H9 (cell line): ENCODE measurements at regions not wholly inside any gene's neighbourhood (a gene's known extent, or its start where the extent isn't known, plus 50 kb on each side); places are given as distances from the start of the nearest gene placed in this dataset.

Experiments used
- DNase-seq: peaks from one replicate; pipeline ENCODE4 v3.0.0-alpha.2; 2017
- H2AFZ ChIP-seq: one replicate; pipeline ENCODE4 v1.6.1; 2013; ENCODE audit warnings: mild to moderate bottlenecking, low read length, control low read depth, moderate library complexity
- H2AK5ac ChIP-seq: 2 replicates; pipeline ENCODE4 v1.6.1; 2013; ENCODE audit warnings: low read length, control low read depth, mixed read lengths; ENCODE audit not compliant: insufficient read length
- H2BK120ac ChIP-seq: one replicate; pipeline ENCODE4 v1.6.1; 2013; ENCODE audit warnings: low read depth, mild to moderate bottlenecking, low read length, control low read depth, inconsistent platforms; ENCODE audit not compliant: poor library complexity, severe bottlenecking
- H2BK12ac ChIP-seq: 2 replicates; pipeline ENCODE4 v1.6.1; 2013; ENCODE audit warnings: low read length, control low read depth, mixed read lengths, low read depth; ENCODE audit not compliant: insufficient read length
- H2BK15ac ChIP-seq: 2 replicates; pipeline ENCODE4 v1.6.1; 2013; ENCODE audit warnings: low read depth, low read length, control low read depth
- H2BK20ac ChIP-seq: one replicate; pipeline ENCODE4 v1.6.1; 2013; ENCODE audit warnings: low read depth, mild to moderate bottlenecking, low read length, control low read depth, inconsistent platforms; ENCODE audit not compliant: poor library complexity, severe bottlenecking
- H2BK5ac ChIP-seq: 2 replicates; pipeline ENCODE4 v1.6.1; 2013; ENCODE audit warnings: low read length, control low read depth, mixed read lengths; ENCODE audit not compliant: insufficient read length
- H3K14ac ChIP-seq: 2 replicates; pipeline ENCODE4 v1.6.1; 2013; ENCODE audit warnings: low read length, control low read depth; ENCODE audit not compliant: insufficient read depth
- H3K18ac ChIP-seq: 2 replicates; pipeline ENCODE4 v1.6.1; 2013; ENCODE audit warnings: low read depth, mild to moderate bottlenecking, mixed read lengths, low read length, control low read depth; ENCODE audit not compliant: insufficient read length
- H3K23ac ChIP-seq: 2 replicates; pipeline ENCODE4 v1.6.1; 2013; ENCODE audit warnings: low read length, control low read depth, mixed read lengths, low read depth; ENCODE audit not compliant: insufficient read length
- H3K23me2 ChIP-seq: 2 replicates; pipeline ENCODE4 v1.6.1; 2013; ENCODE audit warnings: low read depth, mild to moderate bottlenecking, mixed read lengths, low read length, control low read depth; ENCODE audit not compliant: insufficient read length, poor library complexity, severe bottlenecking
- H3K27ac ChIP-seq: 2 replicates; pipeline ENCODE4 v1.5.1; 2013; ENCODE audit warnings: low read length, control low read depth, mixed read lengths, low read depth; ENCODE audit not compliant: insufficient read length
- H3K27me3 ChIP-seq: 2 replicates; pipeline ENCODE4 v1.6.1; 2013; ENCODE audit warnings: low read length, control low read depth, inconsistent platforms; ENCODE audit not compliant: insufficient read depth
- H3K4ac ChIP-seq: 2 replicates; pipeline ENCODE4 v1.6.1; 2013; ENCODE audit warnings: low read depth, mild to moderate bottlenecking, control low read depth, inconsistent platforms, low read length, moderate library complexity
- H3K4me1 ChIP-seq: 2 replicates; pipeline ENCODE4 v1.6.1; 2013; ENCODE audit warnings: low read length, control low read depth, inconsistent platforms; ENCODE audit not compliant: insufficient read depth
- H3K4me2 ChIP-seq: 2 replicates; pipeline ENCODE4 v1.6.1; 2013; ENCODE audit warnings: low read length, control low read depth, mixed read lengths; ENCODE audit not compliant: insufficient read length, insufficient read depth
- H3K56ac ChIP-seq: 2 replicates; pipeline ENCODE4 v1.6.1; 2013; ENCODE audit warnings: low read depth, mild to moderate bottlenecking, mixed read lengths, low read length, control low read depth; ENCODE audit not compliant: insufficient read length
- H3K79me1 ChIP-seq: 2 replicates; pipeline ENCODE4 v1.6.1; 2013; ENCODE audit warnings: low read depth, mild to moderate bottlenecking, moderate library complexity, low read length, control low read depth, inconsistent platforms; ENCODE audit not compliant: insufficient read depth, poor library complexity, severe bottlenecking
- H3K79me2 ChIP-seq: 2 replicates; pipeline ENCODE4 v1.6.1; 2013; ENCODE audit warnings: low read length, control low read depth, inconsistent platforms; ENCODE audit not compliant: insufficient read depth
- H3K9ac ChIP-seq: 2 replicates; pipeline ENCODE4 v1.6.1; 2013; ENCODE audit warnings: low read length, control low read depth, mixed read lengths; ENCODE audit not compliant: insufficient read length; ENCODE audit errors: extremely low read depth
- H3K9me3 ChIP-seq: one replicate; pipeline ENCODE4 v1.6.1; 2013; ENCODE audit warnings: low read depth, low read length, inconsistent platforms; ENCODE audit not compliant: control insufficient read depth
- H3T11ph ChIP-seq: one replicate; pipeline ENCODE4 v1.6.1; 2013; ENCODE audit warnings: mild to moderate bottlenecking, low read length, control low read depth, inconsistent platforms
- H4K20me1 ChIP-seq: one replicate; pipeline ENCODE4 v1.6.1; 2013; ENCODE audit not compliant: control insufficient read depth, insufficient read length, insufficient read depth
- H4K5ac ChIP-seq: 2 replicates; pipeline ENCODE4 v1.6.1; 2013; ENCODE audit warnings: low read depth, mild to moderate bottlenecking, mixed read lengths, low read length, control low read depth; ENCODE audit not compliant: insufficient read length
- H4K8ac ChIP-seq: replicated peaks from 2 replicates; pipeline ENCODE4 v1.6.1; 2013; ENCODE audit warnings: low read length, control low read depth, mixed read lengths, low read depth; ENCODE audit not compliant: insufficient read length
- H4K91ac ChIP-seq: 2 replicates; pipeline ENCODE4 v1.6.1; 2013; ENCODE audit warnings: low read depth, mild to moderate bottlenecking, moderate library complexity, mixed read lengths, low read length, control low read depth; ENCODE audit not compliant: insufficient read length
- H3K27ac Mint-ChIP-seq, 3 experiments: 2 replicates in 2 of 3; 3 replicates in 1 of 3; pipeline ENCODE4 v1.8.0; 2020 to 2021; ENCODE audit warnings: mixed read lengths in 3 of 3, mild to moderate bottlenecking in 1 of 3, moderate library complexity in 1 of 3
- H3K27me3 Mint-ChIP-seq: 2 replicates; pipeline ENCODE4 v1.8.0; 2021; ENCODE audit warnings: low read depth, mild to moderate bottlenecking, moderate library complexity, mixed read lengths
- H3K36me3 Mint-ChIP-seq, 3 experiments: 2 replicates in 2 of 3; 3 replicates in 1 of 3; pipeline ENCODE4 v1.8.0; 2020 to 2021; ENCODE audit warnings: low read depth in 3 of 3, mixed read lengths in 3 of 3; ENCODE audit not compliant: insufficient read depth in 1 of 3
- H3K4me1 Mint-ChIP-seq, 2 experiments: 2 replicates each; pipeline ENCODE4 v1.8.0; 2020; ENCODE audit warnings: mixed read lengths in 2 of 2
- H3K4me3 Mint-ChIP-seq, 2 experiments: 2 replicates in 1 of 2; 3 replicates in 1 of 2; pipeline ENCODE4 v1.8.0; 2020 to 2021; ENCODE audit warnings: mild to moderate bottlenecking in 2 of 2, mixed read lengths in 2 of 2, moderate library complexity in 1 of 2
- H3K9me3 Mint-ChIP-seq, 2 experiments: 2 replicates in 1 of 2; 3 replicates in 1 of 2; pipeline ENCODE4 v1.8.0; 2020; ENCODE audit warnings: mild to moderate bottlenecking in 2 of 2, mixed read lengths in 2 of 2, moderate library complexity in 1 of 2
- WGBS: extraction: QIAGEN DNeasy Blood & Tissue Kit; methylation state at CpG from one replicate; pipeline ENCODE4 v1.1.7; 2013; ENCODE audit warnings: missing lambda C conversion rate, low lambda C conversion rate, mixed read lengths; ENCODE audit not compliant: insufficient read length; ENCODE audit errors: extremely low coverage; 5-methylcytosine and 5-hydroxymethylcytosine counted together
- TF ChIP-seq, protein P1 (sequence below): fragments of 200-600 bp; sonication (generic); conservative IDR thresholded peaks from 3 replicates; pipeline ENCODE4 v1.8.0; 2021; ENCODE audit warnings: antibody characterized with exemption, mild to moderate bottlenecking

- no peak overlapping the region for H4K8ac ChIP-seq
- no peaks in the 10 kb centered on the region for H3K27me3 ChIP-seq
- H3K27me3 Mint-ChIP-seq, result no peaks in the 10 kb centered on the region
- no peaks in the 10 kb centered on the region for H3K23me2 ChIP-seq
- no peaks in the 10 kb centered on the region; a peak in 1 of 7 replicates for H3K36me3 Mint-ChIP-seq
- H2AK5ac ChIP-seq, result no peak overlapping the region
- no peaks in the 10 kb centered on the region for H3K4me1 ChIP-seq
- H4K91ac ChIP-seq, result no peak overlapping the region
- no peak overlapping the region for H3K9ac ChIP-seq
- WGBS, result no CpG with 5 or more reads among the region's 1 CpG
- no peaks in the 10 kb centered on the region for H3K4me1 Mint-ChIP-seq
- no peaks in the 10 kb centered on the region for H4K20me1 ChIP-seq
- no peaks in the 10 kb centered on the region for H3K9me3 ChIP-seq
- no peaks in the 10 kb centered on the region for H3K79me2 ChIP-seq
- H4K5ac ChIP-seq, result no peak overlapping the region
- no peak overlapping the region for H3T11ph ChIP-seq
- no peak overlapping the region for H3K4me2 ChIP-seq
- DNase-seq, result no peak
- H3K18ac ChIP-seq, result no peak overlapping the region
- H2BK20ac ChIP-seq, result no peak overlapping the region
- no peaks in the 10 kb centered on the region for H3K79me1 ChIP-seq
- H3K23ac ChIP-seq, result no peak overlapping the region
- TF ChIP-seq, protein P1, sequence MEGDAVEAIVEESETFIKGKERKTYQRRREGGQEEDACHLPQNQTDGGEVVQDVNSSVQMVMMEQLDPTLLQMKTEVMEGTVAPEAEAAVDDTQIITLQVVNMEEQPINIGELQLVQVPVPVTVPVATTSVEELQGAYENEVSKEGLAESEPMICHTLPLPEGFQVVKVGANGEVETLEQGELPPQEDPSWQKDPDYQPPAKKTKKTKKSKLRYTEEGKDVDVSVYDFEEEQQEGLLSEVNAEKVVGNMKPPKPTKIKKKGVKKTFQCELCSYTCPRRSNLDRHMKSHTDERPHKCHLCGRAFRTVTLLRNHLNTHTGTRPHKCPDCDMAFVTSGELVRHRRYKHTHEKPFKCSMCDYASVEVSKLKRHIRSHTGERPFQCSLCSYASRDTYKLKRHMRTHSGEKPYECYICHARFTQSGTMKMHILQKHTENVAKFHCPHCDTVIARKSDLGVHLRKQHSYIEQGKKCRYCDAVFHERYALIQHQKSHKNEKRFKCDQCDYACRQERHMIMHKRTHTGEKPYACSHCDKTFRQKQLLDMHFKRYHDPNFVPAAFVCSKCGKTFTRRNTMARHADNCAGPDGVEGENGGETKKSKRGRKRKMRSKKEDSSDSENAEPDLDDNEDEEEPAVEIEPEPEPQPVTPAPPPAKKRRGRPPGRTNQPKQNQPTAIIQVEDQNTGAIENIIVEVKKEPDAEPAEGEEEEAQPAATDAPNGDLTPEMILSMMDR, result no peak
- no peak overlapping the region for H3K27ac ChIP-seq
- H2BK120ac ChIP-seq, result no peak overlapping the region
- H3K27ac Mint-ChIP-seq, result no peak overlapping the region
- no peak overlapping the region for H3K4ac ChIP-seq
- H2BK12ac ChIP-seq, result no peak overlapping the region
- H3K4me3 Mint-ChIP-seq, result no peak overlapping the region
- H3K9me3 Mint-ChIP-seq, result no peaks in the 10 kb centered on the region
- H3K14ac ChIP-seq, result no peak overlapping the region
- no peak overlapping the region for H3K56ac ChIP-seq
- no peak overlapping the region for H2BK15ac ChIP-seq
- H2AFZ ChIP-seq, result no peak overlapping the region
- H2BK5ac ChIP-seq, result no peak overlapping the region
Measured at GRCh38 chr4:159828687-159829086, 725.8 kb downstream of the RAPGEF2 start.
